ENCODE measurements at regions not wholly inside any gene's neighbourhood (a gene's known extent, or its start where the extent isn't known, plus 50 kb on each side); places are given as distances from the start of the nearest gene placed in this dataset.
A peak's percentile ranks its signal among the peaks of the same experiment; 100 is the strongest.

DNA sequence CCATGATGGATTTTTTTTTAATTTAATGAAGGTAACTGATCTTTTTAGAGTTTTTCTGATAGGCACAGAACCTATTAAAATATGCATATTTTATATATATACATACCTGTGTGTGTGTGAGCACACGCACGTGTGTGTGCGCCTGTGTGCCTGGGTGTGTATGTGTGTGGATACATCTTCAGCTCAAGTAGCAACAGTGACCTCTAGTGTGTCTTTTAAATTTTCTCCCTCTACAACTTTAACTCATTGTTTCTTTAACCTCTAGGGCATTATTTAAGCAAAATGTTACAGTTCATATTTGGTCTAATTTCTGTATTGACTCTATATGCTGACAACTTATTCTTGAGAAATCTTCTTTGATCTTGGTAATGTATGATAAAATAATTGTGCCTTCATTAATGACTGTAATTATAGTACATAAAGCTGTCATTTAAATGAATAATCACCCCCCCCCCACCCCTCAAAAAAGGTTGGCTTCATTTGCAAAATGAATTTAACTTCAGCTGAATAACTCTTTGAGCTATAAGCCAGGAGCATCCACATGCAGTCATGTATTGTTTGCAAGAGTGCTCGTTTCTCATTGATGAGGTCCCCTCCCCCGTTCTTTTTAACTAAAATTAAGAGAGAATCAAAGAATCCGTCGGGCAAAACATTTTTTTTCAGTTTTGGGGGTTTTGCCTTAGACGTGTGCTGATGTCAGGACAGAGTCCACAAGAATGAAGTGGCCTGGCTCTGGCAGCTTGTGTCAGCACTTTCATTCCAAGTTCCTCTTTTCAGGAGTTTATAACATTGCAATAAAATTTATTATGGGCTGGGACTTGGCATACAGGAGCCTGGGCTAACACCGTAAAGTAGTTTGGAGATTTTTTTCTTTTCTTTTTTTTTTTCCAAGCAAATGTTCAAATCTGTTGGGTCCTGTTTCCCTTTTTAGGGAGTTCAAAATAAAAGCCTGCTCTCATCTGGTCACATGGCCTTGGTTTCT is 80.0 kb downstream of the ETAA1 start:
- TF ChIP-seq, protein P1, sequence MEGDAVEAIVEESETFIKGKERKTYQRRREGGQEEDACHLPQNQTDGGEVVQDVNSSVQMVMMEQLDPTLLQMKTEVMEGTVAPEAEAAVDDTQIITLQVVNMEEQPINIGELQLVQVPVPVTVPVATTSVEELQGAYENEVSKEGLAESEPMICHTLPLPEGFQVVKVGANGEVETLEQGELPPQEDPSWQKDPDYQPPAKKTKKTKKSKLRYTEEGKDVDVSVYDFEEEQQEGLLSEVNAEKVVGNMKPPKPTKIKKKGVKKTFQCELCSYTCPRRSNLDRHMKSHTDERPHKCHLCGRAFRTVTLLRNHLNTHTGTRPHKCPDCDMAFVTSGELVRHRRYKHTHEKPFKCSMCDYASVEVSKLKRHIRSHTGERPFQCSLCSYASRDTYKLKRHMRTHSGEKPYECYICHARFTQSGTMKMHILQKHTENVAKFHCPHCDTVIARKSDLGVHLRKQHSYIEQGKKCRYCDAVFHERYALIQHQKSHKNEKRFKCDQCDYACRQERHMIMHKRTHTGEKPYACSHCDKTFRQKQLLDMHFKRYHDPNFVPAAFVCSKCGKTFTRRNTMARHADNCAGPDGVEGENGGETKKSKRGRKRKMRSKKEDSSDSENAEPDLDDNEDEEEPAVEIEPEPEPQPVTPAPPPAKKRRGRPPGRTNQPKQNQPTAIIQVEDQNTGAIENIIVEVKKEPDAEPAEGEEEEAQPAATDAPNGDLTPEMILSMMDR (IDR thresholded peaks at IDR 0.05 in 2 of 3, conservative IDR thresholded peaks at IDR 0.05 in 1 of 3; ENCODE audit: borderline replicate concordance in 1 of 3, insufficient read depth in 1 of 3, low read depth in 2 of 3, low read length in 2 of 3): peak; percentile 29 to 54 (median 38); a peak in 4 of 6 replicates
- TF ChIP-seq POLR2AphosphoS5 (IDR thresholded peaks at IDR 0.05; ENCODE audit: low read depth, low read length): no peak
- TF ChIP-seq POLR2A (IDR thresholded peaks at IDR 0.05; ENCODE audit: borderline replicate concordance, extremely low read depth, insufficient read depth, insufficient read length): no peak

Data from HCT116 (cell line).